Neural crest cell (in vitro differentiated cells): ENCODE measurements at regions not wholly inside any gene's neighbourhood (a gene's known extent, or its start where the extent isn't known, plus 50 kb on each side); places are given as distances from the start of the nearest gene placed in this dataset.

ENCODE experiments used
- DNase-seq: peaks from one replicate; pipeline ENCODE4 v3.0.0; 2021; ENCODE audit warnings: low read depth, mixed read lengths, low spot score
- H3K27ac Mint-ChIP-seq: one replicate; pipeline ENCODE4 v1.8.0; 2021; ENCODE audit warnings: mild to moderate bottlenecking, mixed read lengths; ENCODE audit not compliant: unreplicated experiment
- H3K27me3 Mint-ChIP-seq: 2 replicates; pipeline ENCODE4 v1.8.0; 2021; ENCODE audit warnings: low read depth, mild to moderate bottlenecking, mixed read lengths
- H3K36me3 Mint-ChIP-seq: 2 replicates; pipeline ENCODE4 v1.8.0; 2021; ENCODE audit warnings: low read depth, mild to moderate bottlenecking, mixed read lengths
- H3K4me1 Mint-ChIP-seq: 2 replicates; pipeline ENCODE4 v1.8.0; 2021; ENCODE audit warnings: mixed read lengths
- H3K4me3 Mint-ChIP-seq: one replicate; pipeline ENCODE4 v1.8.0; 2021; ENCODE audit warnings: mild to moderate bottlenecking, mixed read lengths
- H3K9me3 Mint-ChIP-seq: 2 replicates; pipeline ENCODE4 v1.8.0; 2021; ENCODE audit warnings: mixed read lengths
- TF ChIP-seq, protein P1 (sequence below): fragments of 200-600 bp; sonication (generic); conservative IDR thresholded peaks from 2 replicates; pipeline ENCODE4 v1.5.0; 2021; ENCODE audit warnings: antibody characterized with exemption, mild to moderate bottlenecking

DNA sequence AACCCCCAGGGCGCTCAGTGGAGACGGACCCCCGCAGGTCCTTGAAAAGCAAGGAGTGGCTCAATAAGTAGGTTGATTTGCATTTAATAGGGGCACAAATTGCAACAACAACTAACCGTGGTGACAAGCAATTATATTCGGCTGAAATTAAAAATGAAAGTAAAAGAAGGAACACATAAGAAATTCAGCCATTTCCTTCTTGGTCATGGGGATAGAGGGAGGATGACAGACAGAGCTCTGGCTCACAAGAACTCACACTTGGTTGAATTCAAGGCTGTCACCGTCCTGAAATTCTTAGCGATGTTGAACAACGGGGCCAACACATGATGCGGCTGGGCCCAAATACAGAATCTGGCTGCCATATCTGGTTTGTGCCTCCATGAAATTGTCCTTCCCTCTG, 129.0 kb downstream of the EDN3 start:
- Mint-ChIP-seq H3K4me1 (peaks cover 6% of the 10 kb centered on the region), H3K27ac (no peak overlapping the region)

DNA sequence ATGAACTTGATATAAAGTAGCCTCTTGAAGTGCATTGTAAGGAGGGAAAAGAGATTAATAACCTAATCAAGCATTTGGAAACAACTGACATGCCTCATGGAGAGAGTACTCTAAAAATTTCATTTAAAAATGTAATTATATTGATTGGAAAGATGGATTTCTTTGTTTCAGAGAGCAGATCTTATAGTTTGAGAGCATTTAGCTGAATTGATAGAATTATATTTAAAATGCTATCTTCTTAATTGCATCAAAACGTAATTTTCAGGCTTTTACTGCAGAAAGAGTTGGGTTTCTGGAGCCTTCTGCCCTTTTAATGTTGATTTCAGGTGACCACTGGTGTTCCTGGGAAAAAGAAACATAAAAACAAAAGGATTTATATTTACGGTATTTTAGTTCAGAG, 130.6 kb downstream of the EDN3 start:
- Mint-ChIP-seq H3K36me3 (no peaks in the 10 kb centered on the region), H3K4me3 (no peak overlapping the region), H3K9me3 (peaks cover 7% of the 10 kb centered on the region), H3K4me1 (no peaks in the 10 kb centered on the region), H3K27ac (no peak overlapping the region), H3K27me3 (no peaks in the 10 kb centered on the region)
- no peak for DNase-seq
- TF ChIP-seq, protein P1, sequence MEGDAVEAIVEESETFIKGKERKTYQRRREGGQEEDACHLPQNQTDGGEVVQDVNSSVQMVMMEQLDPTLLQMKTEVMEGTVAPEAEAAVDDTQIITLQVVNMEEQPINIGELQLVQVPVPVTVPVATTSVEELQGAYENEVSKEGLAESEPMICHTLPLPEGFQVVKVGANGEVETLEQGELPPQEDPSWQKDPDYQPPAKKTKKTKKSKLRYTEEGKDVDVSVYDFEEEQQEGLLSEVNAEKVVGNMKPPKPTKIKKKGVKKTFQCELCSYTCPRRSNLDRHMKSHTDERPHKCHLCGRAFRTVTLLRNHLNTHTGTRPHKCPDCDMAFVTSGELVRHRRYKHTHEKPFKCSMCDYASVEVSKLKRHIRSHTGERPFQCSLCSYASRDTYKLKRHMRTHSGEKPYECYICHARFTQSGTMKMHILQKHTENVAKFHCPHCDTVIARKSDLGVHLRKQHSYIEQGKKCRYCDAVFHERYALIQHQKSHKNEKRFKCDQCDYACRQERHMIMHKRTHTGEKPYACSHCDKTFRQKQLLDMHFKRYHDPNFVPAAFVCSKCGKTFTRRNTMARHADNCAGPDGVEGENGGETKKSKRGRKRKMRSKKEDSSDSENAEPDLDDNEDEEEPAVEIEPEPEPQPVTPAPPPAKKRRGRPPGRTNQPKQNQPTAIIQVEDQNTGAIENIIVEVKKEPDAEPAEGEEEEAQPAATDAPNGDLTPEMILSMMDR: no peak

More for the DNA sequence above, 129.0 kb downstream of the EDN3 start:
- Mint-ChIP-seq H3K9me3 (peaks cover 7% of the 10 kb centered on the region), H3K4me3 (no peak overlapping the region), H3K27me3 (no peaks in the 10 kb centered on the region), H3K36me3 (no peaks in the 10 kb centered on the region)
- DNase-seq: no peak
- TF ChIP-seq, protein P1: no peak

DNA sequence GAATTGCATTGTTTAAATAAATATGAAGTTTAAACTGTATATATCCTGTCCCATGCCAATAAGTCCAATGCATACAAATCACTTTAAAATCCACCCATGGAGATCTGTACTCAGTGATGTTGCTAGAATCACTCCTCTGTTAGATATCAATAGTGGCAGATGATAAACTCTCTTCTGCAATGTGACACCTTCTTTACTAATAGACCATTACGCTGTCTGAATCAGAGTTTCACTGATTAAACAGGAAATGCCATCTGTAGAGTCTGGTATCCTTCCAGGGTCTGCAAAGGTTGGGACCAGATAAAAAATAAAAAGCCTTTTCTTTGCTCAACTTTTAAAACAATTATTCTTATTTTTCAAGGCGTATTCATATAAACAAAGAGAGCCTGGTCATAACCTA, 134.5 kb downstream of the EDN3 start:
- Mint-ChIP-seq H3K36me3 (no peaks in the 10 kb centered on the region), H3K9me3 (no peaks in the 10 kb centered on the region), H3K4me3 (no peak overlapping the region), H3K4me1 (no peaks in the 10 kb centered on the region), H3K27ac (no peak overlapping the region), H3K27me3 (no peaks in the 10 kb centered on the region)
- DNase-seq: no peak
- TF ChIP-seq, protein P1: no peak

DNA sequence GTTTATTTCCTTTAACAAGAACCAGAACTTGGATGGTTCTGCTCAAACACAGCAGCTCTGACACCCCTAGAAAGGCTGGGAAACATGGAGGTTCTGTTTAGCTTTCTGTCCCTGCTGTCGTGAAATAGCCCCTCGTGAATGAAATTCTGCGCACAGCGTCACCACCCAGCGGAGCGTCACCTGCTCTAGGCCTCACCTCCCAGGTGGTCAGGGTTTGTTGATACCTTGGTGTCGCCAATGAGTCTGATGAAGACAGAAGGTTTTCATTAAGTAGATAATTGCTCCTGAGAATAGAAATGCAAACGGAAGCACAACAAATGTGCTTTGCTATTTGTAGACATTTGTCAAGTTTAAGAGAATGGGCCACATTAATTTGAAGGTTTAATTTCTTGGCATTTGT, 135.1 kb downstream of the EDN3 start:
- H3K4me1 Mint-ChIP-seq: no peaks in the 10 kb centered on the region
- TF ChIP-seq, protein P1: no peak
- no peak overlapping the region for H3K4me3 Mint-ChIP-seq
- H3K36me3 Mint-ChIP-seq: no peaks in the 10 kb centered on the region
- H3K27ac Mint-ChIP-seq: peak overlapping the region; percentile 72
- H3K9me3 Mint-ChIP-seq: no peaks in the 10 kb centered on the region
- no peak for DNase-seq
- H3K27me3 Mint-ChIP-seq: no peaks in the 10 kb centered on the region

DNA sequence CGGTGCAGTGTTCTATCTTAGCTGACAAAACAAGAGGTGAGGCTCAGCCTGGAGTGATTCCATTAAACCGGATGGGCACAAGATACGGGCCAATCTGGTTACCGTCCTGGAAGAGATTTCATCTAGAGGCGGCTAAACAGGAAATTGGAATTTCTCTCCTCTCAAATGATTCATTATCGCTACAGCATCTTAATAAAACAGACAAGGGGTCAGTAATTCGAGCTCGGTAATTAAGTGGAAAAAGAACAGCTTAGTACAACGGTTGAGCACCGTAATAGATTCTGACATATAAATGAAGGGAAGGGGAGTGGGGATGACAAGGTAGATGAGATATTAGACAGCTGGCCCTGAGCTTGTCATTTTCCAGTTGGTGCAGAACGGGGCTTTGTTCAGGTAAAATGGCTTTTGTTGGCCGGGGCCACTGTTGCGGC, 137.2 kb downstream of the EDN3 start:
- H3K36me3 Mint-ChIP-seq: no peaks in the 10 kb centered on the region
- peaks cover 9% of the 10 kb centered on the region for H3K27me3 Mint-ChIP-seq
- TF ChIP-seq, protein P1: no peak
- H3K4me3 Mint-ChIP-seq: no peak overlapping the region
- H3K9me3 Mint-ChIP-seq: no peaks in the 10 kb centered on the region
- DNase-seq: no peak
- no peaks in the 10 kb centered on the region for H3K4me1 Mint-ChIP-seq
- H3K27ac Mint-ChIP-seq: no peak overlapping the region

DNA sequence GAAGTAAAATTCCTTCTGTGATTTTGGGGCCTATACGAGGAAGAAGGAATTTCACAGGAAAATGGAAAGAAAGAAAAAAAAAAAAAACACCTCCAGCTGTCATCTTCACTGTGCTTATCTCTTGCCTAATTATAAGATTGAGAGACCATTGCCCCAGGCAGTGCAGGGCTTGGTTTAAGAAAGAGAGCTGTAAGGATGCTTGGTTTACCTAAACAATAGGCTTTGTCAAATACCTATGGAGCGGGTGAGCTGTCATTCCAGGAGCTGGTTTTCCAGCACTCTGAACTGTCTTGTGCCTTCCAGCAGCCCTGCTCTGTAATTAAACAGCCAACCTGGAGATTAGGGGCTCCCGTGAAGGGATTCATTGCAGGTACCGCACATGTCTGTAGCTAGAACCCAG, 137.8 kb downstream of the EDN3 start:
- H3K4me1 Mint-ChIP-seq: no peaks in the 10 kb centered on the region
- H3K36me3 Mint-ChIP-seq: no peaks in the 10 kb centered on the region
- H3K27me3 Mint-ChIP-seq: peaks cover 15% of the 10 kb centered on the region
- no peak overlapping the region for H3K27ac Mint-ChIP-seq
- no peak overlapping the region for H3K4me3 Mint-ChIP-seq
- DNase-seq: no peak
- H3K9me3 Mint-ChIP-seq: no peaks in the 10 kb centered on the region
- TF ChIP-seq, protein P1: no peak
